Panc1 (cell line): ENCODE measurements at regions not wholly inside any gene's neighbourhood (a gene's known extent, or its start where the extent isn't known, plus 50 kb on each side); places are given as distances from the start of the nearest gene placed in this dataset.

ENCODE experiments used
- ATAC-seq: fragments of 200-7000 bp; cut with Tn5 transposase; 2 replicates; pipeline ENCODE4 v1.9.1; 2020; ENCODE audit warnings: mild to moderate bottlenecking, moderate library complexity
- BruUV-seq: library from RNA; stranded (reverse); fragments of 400-500 nt; replicated peaks from 2 replicates; lab custom pipeline; 2021; lab: Mats Ljungman, UMichigan
- CTCF ChIA-PET: fragments of 300-600 bp; sonication (Branson Sonifier 250); formaldehyde crosslinking; loops from one replicate; lab custom pipeline; 2022; ENCODE audit warnings: antibody characterized with exemption; lab: Charles Lee
- POLR2A ChIA-PET: fragments of 300-600 bp; sonication (Branson Sonifier 250); formaldehyde crosslinking; loops from one replicate; lab custom pipeline; 2022; ENCODE audit warnings: antibody characterized with exemption; lab: Charles Lee
- DNase-seq: peaks from one replicate; pipeline ENCODE4 v3.0.0-alpha.2; 2010; ENCODE audit warnings: low read depth, low spot score
- H3K27ac ChIP-seq: 2 replicates; pipeline ENCODE4 v1.5.1; 2011; ENCODE audit warnings: mild to moderate bottlenecking, low read length, inconsistent platforms
- H3K27me3 ChIP-seq: fragments of 200-500 bp; sonication (Bioruptor generic); 2 replicates; pipeline ENCODE4 v1.6.0; 2014; ENCODE audit warnings: low read length, inconsistent platforms; ENCODE audit not compliant: control insufficient read depth, insufficient read depth
- H3K36me3 ChIP-seq: fragments of 200-500 bp; sonication (Bioruptor generic); 2 replicates; pipeline ENCODE4 v1.5.1; 2014; ENCODE audit warnings: inconsistent platforms, mild to moderate bottlenecking, low read length, moderate library complexity; ENCODE audit not compliant: control insufficient read depth, insufficient read depth
- H3K4me1 ChIP-seq: 2 replicates; pipeline ENCODE4 v1.5.1; 2011; ENCODE audit warnings: inconsistent platforms, mild to moderate bottlenecking, low read length, moderate library complexity; ENCODE audit not compliant: control insufficient read depth, insufficient read depth
- H3K4me3 ChIP-seq, 2 experiments: 2 replicates each; pipeline ENCODE4 v1.5.1; 2011 to 2012; ENCODE audit warnings: low read depth in 2 of 2, low read length in 2 of 2, mild to moderate bottlenecking in 2 of 2, inconsistent platforms in 1 of 2, moderate library complexity in 1 of 2
- H3K9me3 ChIP-seq: fragments of 200-500 bp; sonication (Bioruptor generic); 2 replicates; pipeline ENCODE4 v1.5.1; 2014; ENCODE audit warnings: low read depth, mild to moderate bottlenecking, inconsistent platforms, low read length, moderate library complexity; ENCODE audit not compliant: control insufficient read depth, insufficient read depth
- CTCF ChIP-seq: fragments of 450-650 bp; IDR thresholded peaks from 2 replicates; pipeline ENCODE4 v1.5.1; 2017; ENCODE audit warnings: mild to moderate bottlenecking
- POLR2AphosphoS5 ChIP-seq: IDR thresholded peaks from 2 replicates; pipeline ENCODE4 v1.6.1; 2012; ENCODE audit warnings: mild to moderate bottlenecking, low read depth, low read length, moderate library complexity
- REST ChIP-seq, 2 experiments: IDR thresholded peaks; 2 replicates each; pipeline ENCODE4 v1.6.1; 2011 to 2012; ENCODE audit warnings: low read depth in 2 of 2, control low read depth in 1 of 2, low read length in 1 of 2, mild to moderate bottlenecking in 1 of 2, moderate library complexity in 1 of 2; ENCODE audit not compliant: insufficient read depth in 1 of 2
- SIN3A ChIP-seq: IDR thresholded peaks from 2 replicates; pipeline ENCODE4 v1.6.1; 2012; ENCODE audit warnings: low read depth, mild to moderate bottlenecking, low read length, moderate library complexity, borderline replicate concordance; ENCODE audit not compliant: insufficient read depth
- TCF7L2 ChIP-seq: IDR thresholded peaks from 2 replicates; pipeline ENCODE4 v1.6.1; 2011; ENCODE audit warnings: mild to moderate bottlenecking, low read depth, low read length, inconsistent platforms
- in situ Hi-C: cut with HindIII; loops from 2 replicates; pipeline ENCODE4 v1.10.0; 2016; ENCODE audit warnings: low sequenced_read_pairs, low pct_unique_long_range_greater_than_20kb
- intact Hi-C: fragments of 100-400 bp; cut with micrococcal nuclease; formaldehyde crosslinking; loops from one replicate; pipeline ENCODE4 v1.10.0; 2022; ENCODE audit not compliant: unreplicated experiment

GRCh38 chr5:57324861-57325260 lies 151.0 kb downstream of the GPBP1 start:
- TF ChIP-seq SIN3A (no peak), REST (IDR thresholded peaks at IDR 0.05; ENCODE audit: insufficient read depth in 1 of 2, low read depth in 2 of 2, low read length in 1 of 2) (no peak), TCF7L2 (no peak), POLR2AphosphoS5 (no peak), CTCF (no peak)
- ChIA-PET POLR2A (no interaction called here), CTCF (interaction anchor here (1.2 kb wide), 1 partner anchor 14 kb away, joined by 4 read pairs; no protein-coding TSS in a partner anchor)
- Histone ChIP-seq H3K4me1 (no peaks in the 10 kb centered on the region), H3K4me3 (no peak overlapping the region), H3K36me3 (no peaks in the 10 kb centered on the region), H3K27ac (no peak overlapping the region; the same call in 1 of the 2 replicates), H3K9me3 (no peaks in the 10 kb centered on the region), H3K27me3 (no peaks in the 10 kb centered on the region)
- no peak for ATAC-seq
- no TSS peak for BruUV-seq
- intact Hi-C loops = no loop called here
- in situ Hi-C loops = no loop called here
- DNase-seq = no peak

GRCh38 chr5:57324181-57324580 lies 150.3 kb downstream of the GPBP1 start:
- no TSS peak for BruUV-seq
- no peak overlapping the region; the same call in 1 of the 2 replicates for H3K27ac ChIP-seq
- no peaks in the 10 kb centered on the region for H3K9me3 ChIP-seq
- TF ChIP-seq TCF7L2 = no peak
- no peak for TF ChIP-seq CTCF
- no peak for TF ChIP-seq POLR2AphosphoS5
- no peak for TF ChIP-seq SIN3A
- TF ChIP-seq REST (IDR thresholded peaks at IDR 0.05; ENCODE audit: insufficient read depth in 1 of 2, low read depth in 2 of 2, low read length in 1 of 2) = no peak
- DNase-seq = no peak
- H3K36me3 ChIP-seq = no peaks in the 10 kb centered on the region
- no peak for ATAC-seq
- no peak overlapping the region for H3K4me3 ChIP-seq
- in situ Hi-C loops (no loop called here), intact Hi-C loops (no loop called here)
- CTCF ChIA-PET = interaction anchor here (1.2 kb wide), 1 partner anchor 14 kb away, joined by 4 read pairs; no protein-coding TSS in a partner anchor
- POLR2A ChIA-PET = no interaction called here
- H3K27me3 ChIP-seq = no peaks in the 10 kb centered on the region
- no peaks in the 10 kb centered on the region for H3K4me1 ChIP-seq
